Activated CD8-positive, alpha-beta memory T cell treated with anti-CD3 and anti-CD28 coated beads, Interleukin-2, amount 10 ng/mL, durations not matched to agents 7 days and 5 days (primary cell): ENCODE measurements at regions not wholly inside any gene's neighbourhood (a gene's known extent, or its start where the extent isn't known, plus 50 kb on each side); places are given as distances from the start of the nearest gene placed in this dataset.

Experiments used
- ATAC-seq: fragments of 150-1000 bp; cut with Tn5 transposase; one replicate; pipeline ENCODE4 v1.10.0; 2021; ENCODE audit warnings: moderate library complexity
- CTCF ChIA-PET: fragments of 350-600 bp; sonication (Branson Sonifier 250); formaldehyde crosslinking; loops from one replicate; lab custom pipeline; 2021; ENCODE audit warnings: antibody characterized with exemption; lab: Charles Lee
- DNase-seq: peaks from one replicate; pipeline ENCODE4 v3.0.0-alpha.2; 2020
- H3K27ac Mint-ChIP-seq: one replicate; pipeline ENCODE4 v1.8.0; 2021; ENCODE audit warnings: mild to moderate bottlenecking, mixed read lengths
- H3K27me3 Mint-ChIP-seq: one replicate; pipeline ENCODE4 v1.8.0; 2021; ENCODE audit warnings: mixed read lengths
- H3K36me3 Mint-ChIP-seq: one replicate; pipeline ENCODE4 v1.8.0; 2021; ENCODE audit warnings: mild to moderate bottlenecking, mixed read lengths
- H3K4me1 Mint-ChIP-seq: one replicate; pipeline ENCODE4 v1.8.0; 2021; ENCODE audit warnings: mixed read lengths
- H3K4me3 Mint-ChIP-seq: one replicate; pipeline ENCODE4 v1.8.0; 2021; ENCODE audit warnings: mild to moderate bottlenecking, moderate library complexity, mixed read lengths
- H3K9me3 Mint-ChIP-seq: one replicate; pipeline ENCODE4 v1.8.0; 2022; ENCODE audit warnings: low read depth, mixed read lengths

- CTCF ChIA-PET, result no interaction called here
- H3K9me3 Mint-ChIP-seq, result peaks cover 6% of the 10 kb centered on the region
- H3K27me3 Mint-ChIP-seq, result no peaks in the 10 kb centered on the region
- no peaks in the 10 kb centered on the region for H3K4me1 Mint-ChIP-seq
- H3K27ac Mint-ChIP-seq, result no peak overlapping the region
- DNase-seq, result no peak
- no peaks in the 10 kb centered on the region for H3K36me3 Mint-ChIP-seq
- ATAC-seq, result no peak
- H3K4me3 Mint-ChIP-seq, result no peak overlapping the region
Observed at GRCh38 chr14:80446356-80446755, 235.1 kb upstream of the DIO2 start.

GRCh38 chr14:80445605-80446004, 234.3 kb upstream of the DIO2 start:
- H3K4me3 Mint-ChIP-seq, result no peak overlapping the region
- no peaks in the 10 kb centered on the region for H3K4me1 Mint-ChIP-seq
- H3K27ac Mint-ChIP-seq, result no peak overlapping the region
- no peak for DNase-seq
- ATAC-seq, result no peak
- no peaks in the 10 kb centered on the region for H3K36me3 Mint-ChIP-seq
- H3K9me3 Mint-ChIP-seq, result peaks cover 4% of the 10 kb centered on the region
- CTCF ChIA-PET, result no interaction called here
- H3K27me3 Mint-ChIP-seq, result no peaks in the 10 kb centered on the region

GRCh38 chr14:80434574-80435321, 223.4 kb upstream of the DIO2 start:
- CTCF ChIA-PET, result no interaction called here

DNA sequence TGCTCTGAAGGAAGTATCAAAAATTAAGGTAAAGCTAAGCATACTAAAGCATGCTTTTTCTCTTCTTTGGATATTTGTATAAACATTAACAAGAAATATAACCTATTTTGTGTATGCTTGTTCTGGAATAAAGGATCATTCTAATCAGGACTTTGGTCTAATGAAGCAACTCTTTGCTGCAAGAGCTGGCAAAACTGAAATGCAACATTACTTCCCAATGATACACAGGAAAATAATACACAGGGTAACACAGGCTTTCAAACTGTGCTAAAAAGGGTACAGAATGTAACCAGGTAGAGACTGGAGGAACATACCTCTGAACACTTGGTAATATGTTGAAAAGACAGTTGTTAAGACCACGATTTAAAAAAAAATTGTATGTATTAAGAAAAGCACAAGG, 222.5 kb upstream of the DIO2 start:
- CTCF ChIA-PET, result no interaction called here
- no peak for ATAC-seq
- no peaks in the 10 kb centered on the region for H3K36me3 Mint-ChIP-seq
- H3K4me3 Mint-ChIP-seq, result no peak overlapping the region
- peaks cover 3% of the 10 kb centered on the region for H3K9me3 Mint-ChIP-seq
- H3K27me3 Mint-ChIP-seq, result no peaks in the 10 kb centered on the region
- H3K27ac Mint-ChIP-seq, result no peak overlapping the region
- H3K4me1 Mint-ChIP-seq, result no peaks in the 10 kb centered on the region
- DNase-seq, result no peak

More at GRCh38 chr14:80434574-80435321, 223.4 kb upstream of the DIO2 start:
- Mint-ChIP-seq H3K27ac (no peak overlapping the region), H3K4me3 (no peak overlapping the region), H3K27me3 (no peaks in the 10 kb centered on the region), H3K9me3 (peaks cover 7% of the 10 kb centered on the region), H3K4me1 (no peaks in the 10 kb centered on the region), H3K36me3 (no peaks in the 10 kb centered on the region)
- ATAC-seq, result no peak
- no peak for DNase-seq

GRCh38 chr14:80428671-80429070, 217.4 kb upstream of the DIO2 start:
- H3K27me3 Mint-ChIP-seq, result no peaks in the 10 kb centered on the region
- DNase-seq, result no peak

DNA sequence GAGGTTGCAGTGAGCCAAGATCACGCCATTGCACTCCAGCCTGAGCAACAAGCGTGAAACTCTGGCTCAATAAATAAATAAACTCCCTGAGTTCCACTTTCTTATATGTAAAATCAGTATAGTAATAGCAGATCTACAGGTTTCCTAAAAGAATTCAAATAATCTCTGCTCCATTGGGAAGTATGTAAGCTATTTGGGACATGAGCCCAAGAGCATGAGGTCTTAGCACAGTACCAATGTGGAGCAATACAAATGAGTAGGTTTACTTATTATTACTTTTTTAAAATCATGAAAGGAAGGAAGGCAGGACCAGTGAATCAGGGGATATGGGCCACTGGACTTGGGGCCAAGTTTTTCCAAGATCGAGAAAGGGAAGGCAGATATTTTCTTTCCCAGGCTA, 216.9 kb upstream of the DIO2 start:
- Mint-ChIP-seq H3K4me3 (no peak overlapping the region), H3K36me3 (no peaks in the 10 kb centered on the region), H3K27ac (no peak overlapping the region), H3K4me1 (no peaks in the 10 kb centered on the region), H3K27me3 (no peaks in the 10 kb centered on the region), H3K9me3 (no peaks in the 10 kb centered on the region)
- DNase-seq, result no peak
- no peak for ATAC-seq
- CTCF ChIA-PET, result no interaction called here

More at GRCh38 chr14:80428671-80429070, 217.4 kb upstream of the DIO2 start:
- Mint-ChIP-seq H3K4me1 (no peaks in the 10 kb centered on the region), H3K9me3 (no peaks in the 10 kb centered on the region), H3K4me3 (no peak overlapping the region), H3K36me3 (no peaks in the 10 kb centered on the region), H3K27ac (no peak overlapping the region)
- CTCF ChIA-PET, result no interaction called here
- no peak for ATAC-seq

DNA sequence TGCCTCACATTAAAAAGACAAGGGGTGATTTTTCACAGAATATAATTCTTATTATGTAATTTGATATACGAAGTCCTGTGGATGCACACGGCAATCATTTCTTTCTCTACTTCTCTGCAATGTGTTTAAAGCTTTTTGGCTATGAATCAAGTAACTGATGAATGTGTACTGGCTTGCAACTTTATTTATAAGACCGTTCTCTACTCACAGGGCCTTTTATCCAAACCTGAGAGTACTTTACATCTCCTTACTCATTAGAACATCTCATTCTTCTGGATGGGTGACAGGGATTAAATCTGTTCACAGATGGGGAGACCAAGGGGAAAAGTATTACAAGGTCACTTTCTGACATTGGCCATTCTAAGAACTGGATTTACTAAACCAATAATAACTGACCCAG, 215.8 kb upstream of the DIO2 start:
- Mint-ChIP-seq H3K4me3 (no peak overlapping the region), H3K36me3 (no peaks in the 10 kb centered on the region), H3K27me3 (no peaks in the 10 kb centered on the region), H3K27ac (no peak overlapping the region), H3K9me3 (no peaks in the 10 kb centered on the region), H3K4me1 (no peaks in the 10 kb centered on the region)
- DNase-seq, result no peak
- CTCF ChIA-PET, result no interaction called here
- no peak for ATAC-seq

DNA sequence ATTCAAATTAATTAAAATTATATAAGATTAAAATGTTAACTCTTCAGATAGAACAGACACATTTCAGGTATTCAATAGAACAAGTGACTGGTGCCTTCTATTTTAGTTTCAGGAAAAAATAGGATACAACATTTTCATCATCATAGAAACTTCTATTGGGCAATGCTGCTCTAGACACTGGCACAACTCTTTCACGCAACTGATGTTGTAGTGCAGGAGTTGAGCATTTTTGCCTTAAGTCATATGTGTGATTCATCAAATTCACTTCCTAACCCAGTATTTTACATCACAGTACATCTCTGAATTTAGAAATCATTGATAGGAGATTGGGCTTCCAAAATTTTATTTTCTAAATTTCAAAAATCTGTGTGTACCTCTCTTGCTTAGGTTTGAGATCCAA, 215.4 kb upstream of the DIO2 start:
- H3K36me3 Mint-ChIP-seq, result no peaks in the 10 kb centered on the region
- H3K9me3 Mint-ChIP-seq, result no peaks in the 10 kb centered on the region
- ATAC-seq (no peak), DNase-seq (no peak)
- CTCF ChIA-PET, result no interaction called here
- H3K4me3 Mint-ChIP-seq, result no peak overlapping the region
- H3K4me1 Mint-ChIP-seq, result no peaks in the 10 kb centered on the region
- no peak overlapping the region for H3K27ac Mint-ChIP-seq
- no peaks in the 10 kb centered on the region for H3K27me3 Mint-ChIP-seq

DNA sequence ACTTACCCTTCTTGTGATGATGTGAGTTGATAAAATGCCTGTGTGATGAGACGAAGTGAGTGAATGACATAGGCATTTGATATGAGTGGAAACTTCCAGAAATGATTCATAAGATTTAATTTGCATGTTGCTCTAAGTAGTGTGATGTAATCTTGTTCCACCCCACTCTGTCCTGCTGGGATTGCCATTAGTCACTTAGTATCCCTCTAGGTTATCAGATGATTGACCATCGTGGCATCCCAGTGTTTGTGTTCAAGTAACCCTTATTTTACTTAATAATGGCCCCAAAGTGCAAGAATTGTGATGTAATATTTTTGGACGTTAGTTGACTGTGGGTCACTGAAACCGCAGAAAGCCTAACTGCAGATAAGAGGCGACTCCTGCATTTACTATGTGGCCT, 214.4 kb upstream of the DIO2 start:
- no peaks in the 10 kb centered on the region for H3K27me3 Mint-ChIP-seq
- ATAC-seq (no peak), DNase-seq (no peak)
- CTCF ChIA-PET, result no interaction called here
- no peak overlapping the region for H3K4me3 Mint-ChIP-seq
- H3K9me3 Mint-ChIP-seq, result no peaks in the 10 kb centered on the region
- H3K27ac Mint-ChIP-seq, result no peak overlapping the region
- H3K4me1 Mint-ChIP-seq, result no peaks in the 10 kb centered on the region
- no peaks in the 10 kb centered on the region for H3K36me3 Mint-ChIP-seq

GRCh38 chr14:80419769-80420168, 208.5 kb upstream of the DIO2 start:
- H3K9me3 Mint-ChIP-seq, result no peaks in the 10 kb centered on the region
- DNase-seq (no peak), ATAC-seq (no peak)
- no peaks in the 10 kb centered on the region for H3K4me1 Mint-ChIP-seq
- no peak overlapping the region for H3K4me3 Mint-ChIP-seq
- no peak overlapping the region for H3K27ac Mint-ChIP-seq
- CTCF ChIA-PET, result no interaction called here
- no peaks in the 10 kb centered on the region for H3K36me3 Mint-ChIP-seq
- no peaks in the 10 kb centered on the region for H3K27me3 Mint-ChIP-seq

DNA sequence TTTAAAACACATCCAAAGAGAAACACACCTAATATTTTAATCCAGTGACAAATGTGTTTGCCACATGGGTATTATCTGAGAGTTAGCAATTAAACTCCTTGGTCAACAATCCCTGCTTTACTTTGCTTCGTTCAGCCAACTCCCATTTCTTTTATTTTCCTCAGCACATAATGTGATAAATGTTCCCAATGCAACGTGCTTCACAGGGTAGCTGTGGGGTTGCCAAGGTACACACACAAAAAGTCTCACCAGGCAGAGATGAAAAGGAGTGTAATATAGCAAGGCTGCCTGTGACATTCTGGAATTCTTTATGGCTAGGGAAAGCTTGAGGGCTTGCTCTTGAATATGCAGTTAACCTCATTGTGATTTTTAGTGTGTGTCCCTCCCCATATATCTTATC, 208.0 kb upstream of the DIO2 start:
- no peak for ATAC-seq

DNA sequence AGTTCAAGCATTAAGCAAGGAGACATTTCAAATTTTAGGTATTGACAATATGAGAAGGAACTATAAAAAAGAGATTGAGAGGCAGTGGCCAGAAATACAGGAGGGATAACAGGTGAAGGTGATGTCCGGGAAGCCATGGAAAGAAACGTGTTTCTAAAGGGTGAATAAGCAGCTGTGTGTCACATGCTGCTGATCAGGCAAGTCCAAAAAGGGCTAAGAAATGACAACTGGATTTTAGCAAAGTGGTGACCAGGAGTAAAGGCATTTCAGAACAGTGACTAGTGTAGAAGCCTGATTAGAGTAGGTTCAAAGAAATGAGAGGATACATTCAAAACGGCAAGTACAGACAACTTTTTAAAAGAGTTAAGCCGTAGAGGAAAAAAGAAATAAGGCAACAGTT, 204.3 kb upstream of the DIO2 start:
- no peak for DNase-seq
- no peaks in the 10 kb centered on the region for H3K36me3 Mint-ChIP-seq
- no peak overlapping the region for H3K4me3 Mint-ChIP-seq
- no peaks in the 10 kb centered on the region for H3K4me1 Mint-ChIP-seq
- no peak for ATAC-seq
- H3K27me3 Mint-ChIP-seq, result no peaks in the 10 kb centered on the region
- H3K9me3 Mint-ChIP-seq, result no peaks in the 10 kb centered on the region
- CTCF ChIA-PET, result no interaction called here
- no peak overlapping the region for H3K27ac Mint-ChIP-seq

More for the DNA sequence above, 208.0 kb upstream of the DIO2 start:
- Mint-ChIP-seq H3K27ac (no peak overlapping the region), H3K36me3 (no peaks in the 10 kb centered on the region), H3K27me3 (no peaks in the 10 kb centered on the region), H3K4me1 (no peaks in the 10 kb centered on the region), H3K9me3 (no peaks in the 10 kb centered on the region), H3K4me3 (no peak overlapping the region)
- DNase-seq, result no peak
- CTCF ChIA-PET, result no interaction called here

DNA sequence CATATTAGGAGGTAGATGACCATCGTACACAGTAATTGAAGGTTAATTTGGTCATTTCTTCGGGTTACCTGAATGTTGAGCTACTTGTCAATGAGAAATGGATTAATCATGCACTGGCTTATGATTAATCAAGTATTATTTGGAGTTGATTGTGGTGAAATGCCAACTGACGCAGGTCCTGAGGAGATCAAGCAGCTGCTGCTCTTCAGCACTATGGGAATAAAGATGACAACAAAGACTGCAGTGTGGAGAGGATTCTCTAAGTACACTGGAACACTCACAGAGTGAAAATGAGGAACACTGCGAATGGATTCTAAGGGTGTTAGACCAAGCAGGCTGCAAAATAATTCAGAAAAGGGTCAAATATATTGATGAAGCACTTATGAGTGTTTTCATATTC, 202.8 kb upstream of the DIO2 start:
- Mint-ChIP-seq H3K4me1 (no peaks in the 10 kb centered on the region), H3K27me3 (no peaks in the 10 kb centered on the region), H3K4me3 (no peak overlapping the region), H3K9me3 (no peaks in the 10 kb centered on the region), H3K27ac (no peak overlapping the region), H3K36me3 (no peaks in the 10 kb centered on the region)
- no peak for DNase-seq
- CTCF ChIA-PET, result no interaction called here
- no peak for ATAC-seq

- H3K9me3 Mint-ChIP-seq, result no peaks in the 10 kb centered on the region
- H3K4me3 Mint-ChIP-seq, result no peak overlapping the region
- H3K36me3 Mint-ChIP-seq, result no peaks in the 10 kb centered on the region
- ATAC-seq (no peak), DNase-seq (no peak)
- CTCF ChIA-PET, result no interaction called here
- no peaks in the 10 kb centered on the region for H3K4me1 Mint-ChIP-seq
- no peak overlapping the region for H3K27ac Mint-ChIP-seq
- no peaks in the 10 kb centered on the region for H3K27me3 Mint-ChIP-seq
Observed at GRCh38 chr14:80404413-80404812, 193.1 kb upstream of the DIO2 start.

DNA sequence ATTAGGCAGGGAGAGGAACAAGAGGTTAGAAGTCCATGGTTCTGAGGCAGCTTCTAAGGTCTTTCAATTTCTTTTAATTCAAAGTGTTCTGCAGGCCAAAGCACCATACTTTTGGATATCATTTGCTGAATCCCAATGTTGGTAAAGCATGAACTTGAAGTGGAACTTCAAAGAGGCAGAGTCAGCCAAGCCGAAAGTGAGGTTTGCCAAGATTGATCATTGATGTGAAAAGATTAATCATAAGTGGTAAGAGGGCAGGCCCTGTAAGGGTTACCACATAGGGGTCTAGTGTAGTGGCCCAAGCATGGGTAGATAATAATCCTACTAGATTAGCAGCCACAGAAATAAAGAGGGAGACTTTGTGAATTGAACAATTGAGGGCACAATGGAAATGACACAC, 191.7 kb upstream of the DIO2 start:
- no peaks in the 10 kb centered on the region for H3K27me3 Mint-ChIP-seq
- H3K27ac Mint-ChIP-seq, result no peak overlapping the region
- ATAC-seq (no peak), DNase-seq (no peak)
- CTCF ChIA-PET, result no interaction called here
- no peak overlapping the region for H3K4me3 Mint-ChIP-seq
- H3K9me3 Mint-ChIP-seq, result no peaks in the 10 kb centered on the region
- H3K4me1 Mint-ChIP-seq, result no peaks in the 10 kb centered on the region
- no peaks in the 10 kb centered on the region for H3K36me3 Mint-ChIP-seq
